IMR-90 (cell line): ENCODE measurements at regions not wholly inside any gene's neighbourhood (a gene's known extent, or its start where the extent isn't known, plus 50 kb on each side); places are given as distances from the start of the nearest gene placed in this dataset.

ENCODE experiments used
- ATAC-seq: fragments of 200-7000 bp; cut with Tn5 transposase; 2 replicates; pipeline ENCODE4 v1.9.1; 2020; ENCODE audit warnings: low read depth, mild to moderate bottlenecking, moderate library complexity
- BruUV-seq: library from RNA; stranded (reverse); fragments of 400-500 nt; replicated peaks from 2 replicates; lab custom pipeline; 2021; lab: Mats Ljungman, UMichigan
- CTCF ChIA-PET: fragments of 300-600 bp; formaldehyde crosslinking; extraction: SDS; loops from one replicate; lab custom pipeline; 2021; ENCODE audit warnings: antibody characterized with exemption; lab: Yijun Ruan, JAX
- POLR2A ChIA-PET: fragments of 300-600 bp; sonication (Branson Sonifier 250); formaldehyde crosslinking; loops from one replicate; lab custom pipeline; 2022; ENCODE audit warnings: antibody characterized with exemption; ENCODE audit not compliant: unreplicated experiment; lab: Charles Lee
- DNase-seq: peaks from one replicate; pipeline ENCODE4 v3.0.0; 2013
- H2AFZ ChIP-seq: replicated peaks from 2 replicates; pipeline ENCODE3; 2013; ENCODE audit warnings: low read length, mild to moderate bottlenecking; ENCODE audit not compliant: poor library complexity
- H2AK5ac ChIP-seq: 2 replicates; pipeline ENCODE4 v1.6.1; 2013; ENCODE audit warnings: low read depth, low read length, inconsistent platforms
- H2AK9ac ChIP-seq: replicated peaks from 2 replicates; pipeline ENCODE3; 2013; ENCODE audit warnings: mild to moderate bottlenecking, low read depth, low read length, moderate library complexity; ENCODE audit not compliant: poor library complexity
- H2BK120ac ChIP-seq: 2 replicates; pipeline ENCODE4 v1.6.1; 2013; ENCODE audit warnings: low read depth, low read length, inconsistent platforms
- H2BK15ac ChIP-seq: 3 replicates; pipeline ENCODE4 v1.6.1; 2013; ENCODE audit warnings: low read depth, low read length, inconsistent platforms
- H2BK20ac ChIP-seq: 2 replicates; pipeline ENCODE4 v1.6.1; 2013; ENCODE audit warnings: low read depth, mild to moderate bottlenecking, inconsistent platforms, low read length, moderate library complexity
- H2BK5ac ChIP-seq: 2 replicates; pipeline ENCODE4 v1.6.1; 2013; ENCODE audit warnings: mild to moderate bottlenecking, low read depth, low read length, inconsistent platforms; ENCODE audit not compliant: poor library complexity, severe bottlenecking
- H3K14ac ChIP-seq: replicated peaks from 2 replicates; pipeline ENCODE4 v1.6.1; 2013; ENCODE audit warnings: low read depth, low read length, inconsistent platforms
- H3K18ac ChIP-seq: 2 replicates; pipeline ENCODE4 v1.6.1; 2013; ENCODE audit warnings: low read depth, low read length, control low read depth
- H3K23ac ChIP-seq: 2 replicates; pipeline ENCODE4 v1.6.1; 2013; ENCODE audit warnings: low read depth, low read length, inconsistent platforms
- H3K27ac ChIP-seq: 2 replicates; pipeline ENCODE4 v1.5.1; 2013; ENCODE audit warnings: mild to moderate bottlenecking, control low read depth, low read length; ENCODE audit not compliant: insufficient read depth
- H3K27me3 ChIP-seq: 2 replicates; pipeline ENCODE4 v1.6.1; 2013; ENCODE audit warnings: low read length; ENCODE audit not compliant: control insufficient read depth, insufficient read depth
- H3K36me3 ChIP-seq: 2 replicates; pipeline ENCODE4 v1.6.1; 2013; ENCODE audit warnings: low read length, mixed read lengths; ENCODE audit not compliant: control insufficient read depth, insufficient read depth
- H3K4ac ChIP-seq: 2 replicates; pipeline ENCODE4 v1.6.1; 2013; ENCODE audit warnings: low read depth, low read length, inconsistent platforms
- H3K4me1 ChIP-seq: 2 replicates; pipeline ENCODE4 v1.6.1; 2013; ENCODE audit warnings: low read length, mixed read lengths; ENCODE audit not compliant: control insufficient read depth, insufficient read depth
- H3K4me2 ChIP-seq: 2 replicates; pipeline ENCODE4 v1.6.1; 2013; ENCODE audit warnings: low read depth, mild to moderate bottlenecking, control low read depth, low read length, moderate library complexity
- H3K4me3 ChIP-seq: 2 replicates; pipeline ENCODE4 v1.5.1; 2013; ENCODE audit warnings: low read depth, mild to moderate bottlenecking, control low read depth, low read length, moderate library complexity; ENCODE audit not compliant: insufficient read depth
- H3K56ac ChIP-seq: 2 replicates; pipeline ENCODE4 v1.6.1; 2013; ENCODE audit warnings: low read length, inconsistent platforms; ENCODE audit not compliant: insufficient read depth; ENCODE audit errors: extremely low read depth
- H3K79me1 ChIP-seq, 2 experiments: 2 replicates each; pipeline ENCODE4 v1.6.1; 2013; ENCODE audit warnings: low read length in 2 of 2, inconsistent platforms in 1 of 2, low read depth in 1 of 2
- H3K9ac ChIP-seq: 2 replicates; pipeline ENCODE4 v1.6.1; 2013; ENCODE audit warnings: low read depth, low read length, control low read depth
- H3K9me1 ChIP-seq: 2 replicates; pipeline ENCODE4 v1.6.1; 2013; ENCODE audit warnings: low read length, inconsistent platforms; ENCODE audit not compliant: insufficient read depth
- H3K9me3 ChIP-seq: 2 replicates; pipeline ENCODE4 v1.6.1; 2013; ENCODE audit warnings: low read length; ENCODE audit not compliant: control insufficient read depth, insufficient read depth
- H4K20me1 ChIP-seq: 2 replicates; pipeline ENCODE4 v1.6.1; 2013; ENCODE audit warnings: low read length, inconsistent platforms; ENCODE audit not compliant: insufficient read depth
- H4K5ac ChIP-seq: 2 replicates; pipeline ENCODE4 v1.6.1; 2013; ENCODE audit warnings: mild to moderate bottlenecking, low read depth, low read length, control low read depth
- H4K8ac ChIP-seq, 2 experiments: 2 replicates each; pipeline ENCODE4 v1.6.1; 2013; ENCODE audit warnings: low read depth in 2 of 2, low read length in 2 of 2, control low read depth in 1 of 2, inconsistent platforms in 1 of 2
- H4K91ac ChIP-seq: 2 replicates; pipeline ENCODE4 v1.6.1; 2013; ENCODE audit warnings: low read depth, low read length, inconsistent platforms; ENCODE audit not compliant: insufficient read depth
- MAFK ChIP-seq: IDR thresholded peaks from 2 replicates; pipeline ENCODE4 v1.6.1; 2012; ENCODE audit warnings: low read depth, low read length, improper control_type of control experiment
- MXI1 ChIP-seq: IDR thresholded peaks from 2 replicates; pipeline ENCODE4 v1.6.1; 2012; ENCODE audit warnings: low read depth, mild to moderate bottlenecking, low read length, moderate library complexity, borderline replicate concordance
- WGBS, 2 experiments: methylation state at CpG; one replicate each; pipeline versions ENCODE4 v1.1.5 to v1.1.7; 2013; ENCODE audit warnings: missing lambda C conversion rate in 2 of 2; ENCODE audit not compliant: insufficient read length in 1 of 2; ENCODE audit errors: extremely low coverage in 2 of 2; 5-methylcytosine and 5-hydroxymethylcytosine counted together
- dilution Hi-C: fragments of 300-500 bp; cut with HindIII; formaldehyde crosslinking; loops from one replicate; pipeline ENCODE4 v1.14.3; 2018; ENCODE audit warnings: low sequenced_read_pairs; ENCODE audit not compliant: unreplicated experiment
- in situ Hi-C: fragments of 300-500 bp; cut with MboI; formaldehyde crosslinking; loops from 3 replicates; pipeline ENCODE4 v1.14.3; 2019; ENCODE audit warnings: low sequenced_read_pairs, inconsistent platforms, mixed read lengths
- intact Hi-C: fragments of 100-400 bp; cut with micrococcal nuclease; formaldehyde crosslinking; loops from 2 replicates; pipeline ENCODE4 v1.10.0; 2022

GRCh38 chr5:133821889-133822288, 146.5 kb downstream of the C5orf15 start:
- H2BK20ac ChIP-seq = no peak overlapping the region
- dilution Hi-C loops = no loop called here
- no peak overlapping the region for H2AFZ ChIP-seq
- no peaks in the 10 kb centered on the region for H3K9me1 ChIP-seq
- no peak for TF ChIP-seq MXI1
- peak; percentile 36; the same call in 1 of the 2 replicates for TF ChIP-seq MAFK
- BruUV-seq = no TSS peak
- CTCF ChIA-PET = no interaction called here
- no peak overlapping the region for H3K4me3 ChIP-seq
- ATAC-seq (no peak), DNase-seq (no peak)
- no peak overlapping the region for H3K9ac ChIP-seq
- no peak overlapping the region for H2BK5ac ChIP-seq
- no peak overlapping the region for H4K5ac ChIP-seq
- no peak overlapping the region for H3K4ac ChIP-seq
- H2AK5ac ChIP-seq = no peak overlapping the region
- in situ Hi-C loops = no loop called here
- no peaks in the 10 kb centered on the region for H3K9me3 ChIP-seq
- H3K23ac ChIP-seq = no peak overlapping the region
- H2BK120ac ChIP-seq = no peak overlapping the region
- POLR2A ChIA-PET = no interaction called here
- no peak overlapping the region for H3K18ac ChIP-seq
- no peak overlapping the region for H3K56ac ChIP-seq
- no peaks in the 10 kb centered on the region for H4K20me1 ChIP-seq
- no peaks in the 10 kb centered on the region for H3K4me1 ChIP-seq
- no peak overlapping the region for H3K14ac ChIP-seq
- H3K4me2 ChIP-seq = no peak overlapping the region
- H4K8ac ChIP-seq = no peak overlapping the region
- H3K27ac ChIP-seq = no peak overlapping the region
- no peaks in the 10 kb centered on the region for H3K36me3 ChIP-seq
- H3K27me3 ChIP-seq = peaks cover 38% of the 10 kb centered on the region
- H3K79me1 ChIP-seq = no peaks in the 10 kb centered on the region
- no peak overlapping the region for H4K91ac ChIP-seq
- no peak overlapping the region for H2BK15ac ChIP-seq
- no peak overlapping the region for H2AK9ac ChIP-seq
- intact Hi-C loops = no loop called here
- no CpG with 5 or more reads among the region's 3 CpGs for WGBS, 2 experiments
